ENCODE measurements at regions not wholly inside any gene's neighbourhood (a gene's known extent, or its start where the extent isn't known, plus 50 kb on each side); places are given as distances from the start of the nearest gene placed in this dataset.
"Not testable (repeated sequence)": the region's sequence is repeated elsewhere in the genome, so short reads cannot be mapped to it uniquely, and the experiment has no call there.

GRCh38 chr4:177494791-177495190, 52.6 kb upstream of the AGA start:
- no peak for DNase-seq (ENCODE audit: low read depth in 4 of 4, low spot score in 2 of 4)

- DNase-seq (ENCODE audit: low read depth in 4 of 4, low spot score in 2 of 4): not testable (repeated sequence)
Observed at GRCh38 chr4:177495626-177496025, 53.4 kb upstream of the AGA start.

- no peak for DNase-seq (ENCODE audit: low read depth in 4 of 4, low spot score in 2 of 4)
Observed at GRCh38 chr4:177499537-177499936, 57.3 kb upstream of the AGA start.

- DNase-seq (ENCODE audit: low read depth in 4 of 4, low spot score in 2 of 4): no peak
Observed at GRCh38 chr4:177505171-177505615, 63.0 kb upstream of the AGA start.

GRCh38 chr4:177508662-177509061, 66.4 kb upstream of the AGA start:
- no peak for DNase-seq (ENCODE audit: low read depth in 4 of 4, low spot score in 2 of 4)

GRCh38 chr4:177509226-177509745, 67.0 kb upstream of the AGA start:
- DNase-seq (ENCODE audit: low read depth in 4 of 4, low spot score in 2 of 4): no peak

- peak in 1 of 4 donors; percentile 12 for DNase-seq (ENCODE audit: low read depth in 4 of 4, low spot score in 2 of 4)
Observed at GRCh38 chr4:177511611-177512010, 69.4 kb upstream of the AGA start.

GRCh38 chr4:177512646-177513045, 70.4 kb upstream of the AGA start:
- no peak for DNase-seq (ENCODE audit: low read depth in 4 of 4, low spot score in 2 of 4)

GRCh38 chr4:177517862-177518261, 75.6 kb upstream of the AGA start:
- DNase-seq (ENCODE audit: low read depth in 4 of 4, low spot score in 2 of 4): no peak

GRCh38 chr4:177519481-177520260, 77.4 kb upstream of the AGA start:
- DNase-seq (ENCODE audit: low read depth in 4 of 4, low spot score in 2 of 4): no peak

GRCh38 chr4:177528620-177529019, 86.4 kb upstream of the AGA start:
- no peak for DNase-seq (ENCODE audit: low read depth in 4 of 4, low spot score in 2 of 4)

- no peak for DNase-seq (ENCODE audit: low read depth in 4 of 4, low spot score in 2 of 4)
Observed at GRCh38 chr4:177530561-177530960, 88.3 kb upstream of the AGA start.

- DNase-seq (ENCODE audit: low read depth in 4 of 4, low spot score in 2 of 4): no peak
Observed at GRCh38 chr4:177532358-177532757, 90.1 kb upstream of the AGA start.

- DNase-seq (ENCODE audit: low read depth in 4 of 4, low spot score in 2 of 4): not testable (repeated sequence)
Observed at GRCh38 chr4:177534841-177535240, 92.6 kb upstream of the AGA start.

GRCh38 chr4:177546745-177547144, 104.5 kb upstream of the AGA start:
- DNase-seq (ENCODE audit: low read depth in 4 of 4, low spot score in 2 of 4): no peak

GRCh38 chr4:177547985-177548384, 105.7 kb upstream of the AGA start:
- no peak for DNase-seq (ENCODE audit: low read depth in 4 of 4, low spot score in 2 of 4)

GRCh38 chr4:177555007-177555574, 112.9 kb upstream of the AGA start:
- DNase-seq (ENCODE audit: low read depth in 4 of 4, low spot score in 2 of 4): peak in 1 of 4 donors; percentile 13

GRCh38 chr4:177557416-177557815, 115.2 kb upstream of the AGA start:
- no peak for DNase-seq (ENCODE audit: low read depth in 4 of 4, low spot score in 2 of 4)

- DNase-seq (ENCODE audit: low read depth in 4 of 4, low spot score in 2 of 4): no peak
Observed at GRCh38 chr4:177558995-177559394, 116.8 kb upstream of the AGA start.

- DNase-seq (ENCODE audit: low read depth in 4 of 4, low spot score in 2 of 4): no peak
Observed at GRCh38 chr4:177562163-177562562, 119.9 kb upstream of the AGA start.

- DNase-seq (ENCODE audit: low read depth in 4 of 4, low spot score in 2 of 4): no peak
Observed at GRCh38 chr4:177562859-177563258, 120.6 kb upstream of the AGA start.

GRCh38 chr4:177566691-177567090, 124.5 kb upstream of the AGA start:
- no peak for DNase-seq (ENCODE audit: low read depth in 4 of 4, low spot score in 2 of 4)
